OCI-LY7 (cell line): ENCODE measurements at regions not wholly inside any gene's neighbourhood (a gene's known extent, or its start where the extent isn't known, plus 50 kb on each side); places are given as distances from the start of the nearest gene placed in this dataset.
A peak's percentile ranks its signal among the peaks of the same experiment; 100 is the strongest.

Experiments used
- BruUV-seq: library from RNA; stranded (reverse); fragments of 400-500 nt; replicated peaks from 2 replicates; lab custom pipeline; 2021; lab: Mats Ljungman, UMichigan
- CTCF ChIA-PET: fragments of 300-600 bp; sonication (Branson Sonifier 250); formaldehyde crosslinking; loops from one replicate; lab custom pipeline; 2022; ENCODE audit warnings: antibody characterized with exemption; ENCODE audit not compliant: unreplicated experiment; lab: Charles Lee
- POLR2A ChIA-PET: fragments of 300-600 bp; sonication (Branson Sonifier 250); formaldehyde crosslinking; loops from one replicate; lab custom pipeline; 2022; ENCODE audit warnings: antibody characterized with exemption; lab: Charles Lee
- DNase-seq: peaks from one replicate; pipeline ENCODE4 v3.0.0-alpha.2; 2015; ENCODE audit warnings: low spot score
- H2AFZ ChIP-seq: fragments of 200-600 bp; sonication (generic), shearing (Covaris generic); 2 replicates; pipeline ENCODE4 v1.6.1; 2014; ENCODE audit warnings: mild to moderate bottlenecking, antibody characterized with exemption, low read length, moderate library complexity
- H3K27ac ChIP-seq: fragments of 200-600 bp; sonication (generic); 2 replicates; pipeline ENCODE4 v1.5.1; 2014; ENCODE audit warnings: mixed run types, low read depth, mild to moderate bottlenecking, moderate library complexity, low read length, inconsistent platforms; ENCODE audit not compliant: poor library complexity, severe bottlenecking
- H3K36me3 ChIP-seq: fragments of 200-600 bp; sonication (generic); 2 replicates; pipeline ENCODE4 v1.6.1; 2014; ENCODE audit warnings: mild to moderate bottlenecking, antibody characterized with exemption, low read length, moderate library complexity, mixed read lengths; ENCODE audit not compliant: insufficient read depth
- H3K4me1 ChIP-seq: fragments of 200-600 bp; sonication (generic); 2 replicates; pipeline ENCODE4 v1.5.1; 2014; ENCODE audit warnings: mild to moderate bottlenecking, low read length; ENCODE audit not compliant: insufficient read depth, poor library complexity, severe bottlenecking
- H3K4me2 ChIP-seq: fragments of 200-600 bp; sonication (generic); 2 replicates; pipeline ENCODE4 v1.6.1; 2014; ENCODE audit warnings: mild to moderate bottlenecking, low read length
- H3K4me3 ChIP-seq: fragments of 200-600 bp; sonication (generic); 2 replicates; pipeline ENCODE4 v1.5.1; 2014; ENCODE audit warnings: mild to moderate bottlenecking, low read depth, low read length; ENCODE audit not compliant: poor library complexity, severe bottlenecking
- H3K79me2 ChIP-seq: fragments of 200-600 bp; sonication (generic); 2 replicates; pipeline ENCODE4 v1.6.1; 2016; ENCODE audit warnings: low read depth, mild to moderate bottlenecking, low read length, moderate library complexity, mixed read lengths; ENCODE audit not compliant: insufficient read depth
- H3K9me2 ChIP-seq: fragments of 200-600 bp; sonication (generic); 2 replicates; pipeline ENCODE4 v1.6.1; 2016; ENCODE audit warnings: mild to moderate bottlenecking, low read length, mixed read lengths; ENCODE audit not compliant: insufficient read depth
- H3K9me3 ChIP-seq: fragments of 200-600 bp; sonication (generic); 2 replicates; pipeline ENCODE4 v1.6.1; 2014; ENCODE audit warnings: mild to moderate bottlenecking, mixed run types, low read length, mixed read lengths
- H4K20me1 ChIP-seq: fragments of 200-600 bp; sonication (generic); 2 replicates; pipeline ENCODE4 v1.6.1; 2014; ENCODE audit warnings: mild to moderate bottlenecking, antibody characterized with exemption, low read length, moderate library complexity, mixed read lengths; ENCODE audit not compliant: insufficient read depth
- CTCF ChIP-seq: fragments of 200-600 bp; sonication (generic); conservative IDR thresholded peaks from 2 replicates; pipeline ENCODE4 v1.5.1; 2014; ENCODE audit warnings: mild to moderate bottlenecking, antibody characterized with exemption, low read length, moderate library complexity, mixed read lengths
- EZH2phosphoT487 ChIP-seq: fragments of 200-600 bp; sonication (generic); IDR thresholded peaks from 2 replicates; pipeline ENCODE4 v1.6.1; 2018; ENCODE audit warnings: low read depth, borderline replicate concordance, mild to moderate bottlenecking, mixed run types, antibody characterized with exemption, low read length, moderate library complexity, mixed read lengths
- intact Hi-C: fragments of 100-400 bp; cut with micrococcal nuclease; formaldehyde crosslinking; loops from one replicate; pipeline ENCODE4 v1.10.0; 2022; ENCODE audit not compliant: unreplicated experiment

DNA sequence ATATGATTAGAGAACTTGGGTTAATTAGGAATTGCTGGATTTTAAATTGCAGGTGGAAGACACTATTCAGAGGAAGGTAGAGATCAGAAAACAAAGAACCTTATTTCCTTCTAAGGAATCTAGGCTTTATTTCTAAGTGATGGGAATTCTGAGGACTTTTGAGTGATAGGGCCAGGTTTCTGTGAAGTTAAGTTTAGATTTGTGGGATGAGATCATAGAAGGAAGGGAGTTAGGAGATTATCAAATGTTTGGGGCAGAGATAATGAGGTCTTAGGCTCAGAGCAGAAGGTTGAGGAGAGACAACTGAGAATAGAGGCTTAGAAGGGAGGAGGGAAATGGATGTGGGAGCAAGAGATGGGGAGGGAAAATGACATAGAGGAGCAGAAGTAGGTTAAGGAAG, 109.7 kb upstream of the MMS22L start:
- no peaks in the 10 kb centered on the region for H3K9me3 ChIP-seq
- no peak for DNase-seq
- H3K4me1 ChIP-seq = no peaks in the 10 kb centered on the region
- H3K79me2 ChIP-seq = no peaks in the 10 kb centered on the region
- H3K9me2 ChIP-seq = no peaks in the 10 kb centered on the region
- ChIA-PET POLR2A (no interaction called here), CTCF (no interaction called here)
- H4K20me1 ChIP-seq = no peaks in the 10 kb centered on the region
- H3K4me2 ChIP-seq = no peak overlapping the region
- TF ChIP-seq EZH2phosphoT487 = no peak
- no peak for TF ChIP-seq CTCF
- intact Hi-C loops = no loop called here
- no peak overlapping the region for H3K27ac ChIP-seq
- no peak overlapping the region for H2AFZ ChIP-seq
- no peak overlapping the region for H3K4me3 ChIP-seq
- BruUV-seq = no TSS peak
- no peaks in the 10 kb centered on the region for H3K36me3 ChIP-seq

- intact Hi-C loops = loop anchor here (1.0 kb wide), 2 partner anchors 208 to 326 kb away; no protein-coding TSS in a partner anchor
- Histone ChIP-seq H3K36me3 (no peaks in the 10 kb centered on the region), H4K20me1 (no peaks in the 10 kb centered on the region), H3K4me1 (no peaks in the 10 kb centered on the region), H3K4me3 (no peak overlapping the region), H3K9me3 (no peaks in the 10 kb centered on the region), H2AFZ (no peak overlapping the region), H3K4me2 (no peak overlapping the region), H3K79me2 (no peaks in the 10 kb centered on the region), H3K9me2 (no peaks in the 10 kb centered on the region), H3K27ac (no peak overlapping the region)
- no TSS peak for BruUV-seq
- TF ChIP-seq CTCF = peak; percentile 96
- TF ChIP-seq EZH2phosphoT487 = no peak
- peak; percentile 66 for DNase-seq
- ChIA-PET POLR2A (interaction anchor here (1.0 to 1.2 kb wide), 2 partner anchors 324 to 560 kb away, joined by 3 to 4 read pairs; no protein-coding TSS in a partner anchor), CTCF (no interaction called here)
These were observed 111.2 kb upstream of the MMS22L start for GRCh38 chr6:97394160-97394748.

DNA sequence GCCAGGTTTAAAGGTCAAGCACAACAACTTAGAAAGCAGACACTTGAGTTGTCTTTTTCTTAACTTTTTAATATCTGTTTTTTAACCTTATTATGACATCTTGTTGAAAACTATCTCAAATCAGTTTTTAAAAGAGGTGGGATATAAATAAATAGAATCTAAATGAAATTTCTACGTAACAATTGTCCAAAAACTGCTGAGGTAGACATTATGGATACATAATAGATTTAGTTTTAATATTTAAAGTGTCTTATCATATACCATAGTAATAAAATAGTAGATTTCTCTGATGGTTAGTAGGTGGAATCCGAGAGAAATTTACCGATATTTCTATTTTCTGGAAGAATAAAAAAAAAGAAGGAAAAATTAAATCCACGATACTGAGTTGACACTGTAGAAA, 113.9 kb upstream of the MMS22L start:
- Histone ChIP-seq H3K4me2 (no peak overlapping the region), H3K79me2 (no peaks in the 10 kb centered on the region), H3K27ac (no peak overlapping the region), H2AFZ (no peak overlapping the region), H3K9me3 (no peaks in the 10 kb centered on the region), H3K4me1 (no peaks in the 10 kb centered on the region), H4K20me1 (no peaks in the 10 kb centered on the region), H3K9me2 (no peaks in the 10 kb centered on the region), H3K36me3 (no peaks in the 10 kb centered on the region), H3K4me3 (no peak overlapping the region)
- no peak for DNase-seq
- ChIA-PET POLR2A (interaction anchor here (0.5 kb wide), 1 partner anchor 357 kb away, joined by 3 read pairs; no protein-coding TSS in a partner anchor), CTCF (no interaction called here)
- intact Hi-C loops = no loop called here
- no peak for TF ChIP-seq EZH2phosphoT487
- no peak for TF ChIP-seq CTCF
- BruUV-seq = no TSS peak
